Fibroblast of lung (primary cell): ENCODE measurements at regions not wholly inside any gene's neighbourhood (a gene's known extent, or its start where the extent isn't known, plus 50 kb on each side); places are given as distances from the start of the nearest gene placed in this dataset.

Experiments used
- EZH2 ChIP-seq: IDR thresholded peaks from 2 replicates; pipeline ENCODE4 v1.5.1; 2012; ENCODE audit warnings: low read length, control low read depth, mild to moderate bottlenecking; ENCODE audit errors: missing control alignments
- TF ChIP-seq, protein P1 (sequence below), 2 donors: IDR thresholded peaks in 1 of 2; conservative IDR thresholded peaks in 1 of 2; 1 replicate in 1 of 2; 2 replicates in 1 of 2; pipeline ENCODE4 v1.5.1; 2011 to 2012; ENCODE audit warnings: low read length in 2 of 2, control low read depth in 1 of 2, inconsistent platforms in 1 of 2, low read depth in 1 of 2, mild to moderate bottlenecking in 1 of 2

DNA sequence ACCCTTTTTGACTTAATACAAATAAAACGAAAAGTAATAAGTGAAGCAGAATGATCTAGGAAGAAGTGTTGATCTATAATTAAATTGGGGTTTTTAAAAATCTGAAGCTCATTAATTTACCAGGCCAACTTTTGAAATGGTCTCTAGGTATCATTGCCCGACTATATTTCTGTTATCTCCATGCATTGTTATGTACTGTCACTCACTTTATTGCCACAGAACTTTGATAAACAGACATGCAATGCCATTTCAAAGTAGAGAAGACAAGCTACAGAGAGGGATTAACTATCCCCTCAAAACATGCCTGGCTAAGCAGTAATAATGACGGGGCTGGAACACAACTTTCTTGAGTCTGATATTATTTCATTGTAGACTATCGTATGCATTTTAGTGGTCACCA is 147.6 kb upstream of the ITGA4 start:
- TF ChIP-seq EZH2, result no peak
- TF ChIP-seq, protein P1, sequence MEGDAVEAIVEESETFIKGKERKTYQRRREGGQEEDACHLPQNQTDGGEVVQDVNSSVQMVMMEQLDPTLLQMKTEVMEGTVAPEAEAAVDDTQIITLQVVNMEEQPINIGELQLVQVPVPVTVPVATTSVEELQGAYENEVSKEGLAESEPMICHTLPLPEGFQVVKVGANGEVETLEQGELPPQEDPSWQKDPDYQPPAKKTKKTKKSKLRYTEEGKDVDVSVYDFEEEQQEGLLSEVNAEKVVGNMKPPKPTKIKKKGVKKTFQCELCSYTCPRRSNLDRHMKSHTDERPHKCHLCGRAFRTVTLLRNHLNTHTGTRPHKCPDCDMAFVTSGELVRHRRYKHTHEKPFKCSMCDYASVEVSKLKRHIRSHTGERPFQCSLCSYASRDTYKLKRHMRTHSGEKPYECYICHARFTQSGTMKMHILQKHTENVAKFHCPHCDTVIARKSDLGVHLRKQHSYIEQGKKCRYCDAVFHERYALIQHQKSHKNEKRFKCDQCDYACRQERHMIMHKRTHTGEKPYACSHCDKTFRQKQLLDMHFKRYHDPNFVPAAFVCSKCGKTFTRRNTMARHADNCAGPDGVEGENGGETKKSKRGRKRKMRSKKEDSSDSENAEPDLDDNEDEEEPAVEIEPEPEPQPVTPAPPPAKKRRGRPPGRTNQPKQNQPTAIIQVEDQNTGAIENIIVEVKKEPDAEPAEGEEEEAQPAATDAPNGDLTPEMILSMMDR (conservative IDR thresholded peaks at IDR 0.05 in 1 of 2, IDR thresholded peaks at IDR 0.05 in 1 of 2; ENCODE audit: low read depth in 1 of 2, low read length in 2 of 2), result no peak
